Aorta (tissue), 5 donors: ENCODE measurements at regions not wholly inside any gene's neighbourhood (a gene's known extent, or its start where the extent isn't known, plus 50 kb on each side); places are given as distances from the start of the nearest gene placed in this dataset.

ENCODE experiments used
- ATAC-seq: fragments of 200-7000 bp; cut with Tn5 transposase; one replicate; pipeline ENCODE4 v1.9.1; 2022; ENCODE audit warnings: moderate library complexity; ENCODE audit not compliant: low FRiP score
- DNase-seq, 2 donors: peaks; one replicate each; pipeline ENCODE4 v3.0.0-alpha.2; 2020
- H3K27ac ChIP-seq, 2 donors: one replicate each; pipeline ENCODE4 v1.5.1; 2013; ENCODE audit warnings: low read length in 2 of 2, mild to moderate bottlenecking in 2 of 2, moderate library complexity in 2 of 2, control low read depth in 1 of 2, inconsistent platforms in 1 of 2, low read depth in 1 of 2
- H3K27me3 ChIP-seq, 2 donors: one replicate each; pipeline ENCODE4 v1.6.1; 2013; ENCODE audit warnings: control low read depth in 1 of 2, low read length in 1 of 2, mild to moderate bottlenecking in 1 of 2, moderate library complexity in 1 of 2; ENCODE audit not compliant: insufficient read depth in 2 of 2, control insufficient read depth in 1 of 2
- H3K36me3 ChIP-seq, 2 donors: one replicate each; pipeline ENCODE4 v1.6.1; 2013; ENCODE audit warnings: control low read depth in 1 of 2, low read length in 1 of 2, mild to moderate bottlenecking in 1 of 2; ENCODE audit not compliant: insufficient read depth in 2 of 2, control insufficient read depth in 1 of 2
- H3K4me1 ChIP-seq, 2 donors: one replicate each; pipeline ENCODE4 v1.6.1; 2013; ENCODE audit warnings: low read length in 2 of 2, control low read depth in 1 of 2, mild to moderate bottlenecking in 1 of 2, moderate library complexity in 1 of 2; ENCODE audit not compliant: insufficient read depth in 2 of 2, control insufficient read depth in 1 of 2
- H3K4me3 ChIP-seq, 2 donors: one replicate each; pipeline ENCODE4 v1.5.1; 2013; ENCODE audit warnings: low read length in 2 of 2, control low read depth in 1 of 2, mild to moderate bottlenecking in 1 of 2
- H3K9me3 ChIP-seq: one replicate; pipeline ENCODE4 v1.6.1; 2013; ENCODE audit warnings: mild to moderate bottlenecking, low read length; ENCODE audit not compliant: control insufficient read depth
- WGBS, 2 donors: extraction: QIAGEN DNeasy Blood & Tissue Kit; methylation state at CpG; one replicate each; pipeline ENCODE4 v1.1.7; 2013; 5-methylcytosine and 5-hydroxymethylcytosine counted together
- intact Hi-C, 2 donors: fragments of 100-400 bp; cut with DNase I; formaldehyde crosslinking; loops; one replicate each; pipeline versions ENCODE4 v1.14.2 to v1.15.0; 2022
- donor health status: healthy with polysubstance abuse.
- donor health status: Bipolar disorder and iron deficiency.
- donor health status: DM: no; HTN: no; CAD: no.
- donor health status: DM: no; HTN: no; CAD: no.
- donor health status: DM: yes; HTN: yes; CAD: no.

- ATAC-seq, result no peak
- Histone ChIP-seq H3K4me3 (no peak overlapping the region), H3K36me3 (no peaks in the 10 kb centered on the region), H3K9me3 (peaks cover 1% of the 10 kb centered on the region), H3K27ac (no peak overlapping the region), H3K4me1 (no peaks in the 10 kb centered on the region), H3K27me3 (peaks cover 0 to 6% of the 10 kb centered on the region in 2 donors)
- 88 to 92% methylated on average over 5 of the region's 5 CpGs for WGBS, 2 donors
- DNase-seq, result no peak
- intact Hi-C loops, result no loop called here
Observed at GRCh38 chr13:99905224-99905623, 66.3 kb downstream of the ZIC5 start.

- intact Hi-C loops, result no loop called here
- no peak overlapping the region for H3K4me3 ChIP-seq
- H3K36me3 ChIP-seq, result no peaks in the 10 kb centered on the region
- no peak overlapping the region for H3K27ac ChIP-seq
- H3K27me3 ChIP-seq, result peaks cover 0 to 4% of the 10 kb centered on the region in 2 donors
- ATAC-seq, result no peak
- no peak for DNase-seq
- H3K4me1 ChIP-seq, result no peaks in the 10 kb centered on the region
- H3K9me3 ChIP-seq, result peaks cover 1% of the 10 kb centered on the region
- 84 to 87% methylated on average over 7 of the region's 7 CpGs for WGBS, 2 donors
Observed at GRCh38 chr13:99903140-99903539, 68.4 kb downstream of the ZIC5 start.

DNA sequence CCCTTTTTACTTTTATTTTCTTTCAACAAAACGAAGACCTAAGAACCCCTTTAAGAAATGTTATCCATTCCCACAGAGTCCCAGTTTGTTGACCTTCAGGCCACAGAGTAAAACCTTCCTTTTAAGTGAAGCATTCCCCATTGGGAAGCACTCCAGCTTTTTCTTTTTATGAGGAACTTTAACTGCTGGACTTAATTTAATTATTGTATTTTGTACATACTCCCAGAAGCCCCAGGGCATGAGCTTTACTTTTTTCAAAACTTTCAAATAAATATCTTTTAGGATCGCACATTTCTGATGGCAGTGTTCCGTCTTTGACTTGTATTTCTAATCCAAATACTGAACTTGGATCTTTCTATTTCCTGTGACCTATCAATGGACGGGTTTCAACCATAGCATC, 68.9 kb downstream of the ZIC5 start:
- peaks cover 0 to 4% of the 10 kb centered on the region in 2 donors for H3K27me3 ChIP-seq
- intact Hi-C loops, result no loop called here

GRCh38 chr13:99900960-99901359, 70.6 kb downstream of the ZIC5 start:
- Histone ChIP-seq H3K27me3 (peaks cover 3 to 4% of the 10 kb centered on the region in 2 donors), H3K4me3 (no peak overlapping the region), H3K9me3 (no peaks in the 10 kb centered on the region), H3K4me1 (no peaks in the 10 kb centered on the region), H3K27ac (no peak overlapping the region), H3K36me3 (no peaks in the 10 kb centered on the region)
- WGBS, 2 donors, result 83 to 85% methylated on average over 8 of the region's 8 CpGs
- intact Hi-C loops, result no loop called here
- ATAC-seq (no peak), DNase-seq (no peak)

More for the DNA sequence above, 68.9 kb downstream of the ZIC5 start:
- no peak overlapping the region for H3K27ac ChIP-seq
- DNase-seq (no peak), ATAC-seq (no peak)
- WGBS, 2 donors, result 60 to 69% methylated on average over 4 of the region's 4 CpGs
- no peaks in the 10 kb centered on the region for H3K9me3 ChIP-seq
- no peak overlapping the region for H3K4me3 ChIP-seq
- no peaks in the 10 kb centered on the region for H3K36me3 ChIP-seq
- H3K4me1 ChIP-seq, result no peaks in the 10 kb centered on the region

DNA sequence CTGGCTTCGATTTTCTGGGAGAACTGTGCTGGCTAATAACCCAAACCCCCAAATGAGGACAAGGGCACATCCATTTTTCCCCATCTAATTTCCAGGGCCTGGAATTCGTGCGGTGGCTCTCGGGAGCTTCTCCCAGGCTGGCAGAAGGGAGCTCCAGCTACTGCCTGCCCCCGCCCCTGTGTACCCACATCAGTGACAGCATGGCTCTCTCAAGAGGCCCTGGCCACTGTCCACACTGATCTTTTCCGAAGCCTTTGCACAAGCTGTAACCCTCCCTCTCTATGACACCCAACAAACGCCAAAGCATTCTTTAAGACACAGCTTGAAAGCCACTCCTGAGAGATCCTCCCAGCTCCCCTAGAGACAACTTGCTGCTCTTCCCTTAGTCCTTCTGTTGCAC, 73.1 kb downstream of the ZIC5 start:
- H3K27me3 ChIP-seq, result peaks cover 0 to 3% of the 10 kb centered on the region in 2 donors
- WGBS, 2 donors, result 80 to 83% methylated on average over 7 of the region's 7 CpGs
- ATAC-seq, result no peak
- DNase-seq, result no peak
- H3K9me3 ChIP-seq, result no peaks in the 10 kb centered on the region
- H3K36me3 ChIP-seq, result no peaks in the 10 kb centered on the region
- no peaks in the 10 kb centered on the region for H3K4me1 ChIP-seq
- intact Hi-C loops, result no loop called here
- no peak overlapping the region for H3K4me3 ChIP-seq
- H3K27ac ChIP-seq, result no peak overlapping the region

- WGBS, 2 donors, result 90 to 92% methylated on average over 7 of the region's 7 CpGs
Observed at GRCh38 chr13:99897076-99897440, 74.5 kb downstream of the ZIC5 start.

GRCh38 chr13:99896369-99897075, 75.0 kb downstream of the ZIC5 start:
- Histone ChIP-seq H3K9me3 (no peaks in the 10 kb centered on the region), H3K27me3 (peaks cover 0 to 3% of the 10 kb centered on the region in 2 donors), H3K36me3 (no peaks in the 10 kb centered on the region), H3K4me3 (no peak overlapping the region), H3K27ac (no peak overlapping the region), H3K4me1 (no peaks in the 10 kb centered on the region)
- intact Hi-C loops, result no loop called here
- ATAC-seq (no peak), DNase-seq (no peak)
- 57 to 60% methylated on average over 35 to 37 of the region's 37 CpGs for WGBS, 2 donors

More at GRCh38 chr13:99897076-99897440, 74.5 kb downstream of the ZIC5 start:
- Histone ChIP-seq H3K27ac (no peak overlapping the region), H3K9me3 (no peaks in the 10 kb centered on the region), H3K4me3 (no peak overlapping the region), H3K27me3 (peaks cover 0 to 3% of the 10 kb centered on the region in 2 donors), H3K36me3 (no peaks in the 10 kb centered on the region), H3K4me1 (no peaks in the 10 kb centered on the region)
- ATAC-seq, result no peak
- no peak for DNase-seq
- intact Hi-C loops, result no loop called here

- WGBS, 2 donors, result 6% methylated on average over 80 to 100 of the region's 100 CpGs
- Histone ChIP-seq H3K27ac (no peak overlapping the region), H3K36me3 (no peaks in the 10 kb centered on the region), H3K9me3 (no peaks in the 10 kb centered on the region), H3K27me3 (peaks cover 0 to 3% of the 10 kb centered on the region in 2 donors), H3K4me1 (no peaks in the 10 kb centered on the region), H3K4me3 (peak overlapping the region in 1 of 2 donors; percentile 0)
- DNase-seq, result no peak
- intact Hi-C loops, result no loop called here
- ATAC-seq, result no peak
Observed at GRCh38 chr13:99895444-99896368, 75.9 kb downstream of the ZIC5 start.
